ENCODE measurements at regions not wholly inside any gene's neighbourhood (a gene's known extent, or its start where the extent isn't known, plus 50 kb on each side); places are given as distances from the start of the nearest gene placed in this dataset.

DNA sequence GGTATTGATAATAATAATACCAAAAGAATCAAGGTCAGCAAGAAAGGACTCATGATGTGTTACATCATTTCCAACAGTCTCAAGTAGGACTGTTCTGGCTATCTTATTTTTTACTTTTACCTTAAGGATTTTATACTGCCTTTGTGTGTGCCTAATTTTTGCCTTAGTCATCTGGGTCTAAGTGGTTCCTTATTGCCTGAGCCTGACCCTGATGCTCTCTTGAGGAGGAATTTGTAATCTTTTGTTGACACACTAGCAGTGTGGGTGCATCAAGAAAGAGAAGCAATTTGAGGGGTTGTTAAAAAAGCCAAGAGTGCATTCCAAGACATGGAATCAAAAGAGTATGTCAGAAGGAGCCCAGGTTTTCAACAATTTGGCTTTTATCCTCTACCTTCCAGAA is 59.3 kb downstream of the TMEM100 start:
- no peak for TF ChIP-seq CTCF (IDR thresholded peaks at IDR 0.05)
- TF ChIP-seq POLR2AphosphoS5 (IDR thresholded peaks at IDR 0.05) = no peak
- TF ChIP-seq POLR2A (IDR thresholded peaks at IDR 0.05) = no peak
